D721Med (cell line): ENCODE measurements at regions not wholly inside any gene's neighbourhood (a gene's known extent, or its start where the extent isn't known, plus 50 kb on each side); places are given as distances from the start of the nearest gene placed in this dataset.

ENCODE experiments used
- DNase-seq: peaks from one replicate; pipeline ENCODE4 v3.0.0; 2011; ENCODE audit warnings: low spot score; ENCODE audit not compliant: insufficient read length
- FAIRE-seq: peaks from 2 replicates; lab custom pipeline; 2011; peaks lifted over from hg19 to GRCh38; lab: Jason Lieb, UNC
- CTCF ChIP-seq: IDR thresholded peaks from 2 replicates; pipeline ENCODE4 v1.5.1; 2012; ENCODE audit warnings: mild to moderate bottlenecking, control low read depth; ENCODE audit not compliant: insufficient read depth; ENCODE audit errors: missing control alignments

- no peak for TF ChIP-seq CTCF
- FAIRE-seq (no peak), DNase-seq (no peak)
Observed at GRCh38 chr4:55017406-55017805, 108.0 kb downstream of the KDR start.

- DNase-seq (no peak), FAIRE-seq (no peak)
- no peak for TF ChIP-seq CTCF
Observed at GRCh38 chr4:55016131-55016530, 109.3 kb downstream of the KDR start.

GRCh38 chr4:55014876-55015275 lies 110.5 kb downstream of the KDR start:
- TF ChIP-seq CTCF, result no peak
- DNase-seq (no peak), FAIRE-seq (peak; percentile 93)

- no peak for TF ChIP-seq CTCF
- no peak for DNase-seq
- FAIRE-seq, result no peak
Observed at GRCh38 chr4:55013431-55013955, 111.9 kb downstream of the KDR start.

GRCh38 chr4:55012363-55013230 lies 112.8 kb downstream of the KDR start:
- FAIRE-seq, result no peak
- no peak for DNase-seq
- TF ChIP-seq CTCF, result no peak

GRCh38 chr4:55011761-55012160 lies 113.6 kb downstream of the KDR start:
- FAIRE-seq (no peak), DNase-seq (no peak)
- no peak for TF ChIP-seq CTCF

- TF ChIP-seq CTCF, result no peak
- FAIRE-seq (no peak), DNase-seq (no peak)
Observed at GRCh38 chr4:55010550-55010949, 114.8 kb downstream of the KDR start.
